HG02642 (cell line): ENCODE measurements at regions not wholly inside any gene's neighbourhood (a gene's known extent, or its start where the extent isn't known, plus 50 kb on each side); places are given as distances from the start of the nearest gene placed in this dataset.
"Not testable (repeated sequence)": the region's sequence is repeated elsewhere in the genome, so short reads cannot be mapped to it uniquely, and the experiment has no call there.

ENCODE experiments used
- ATAC-seq: cut with Tn5 transposase; IDR thresholded peaks from one replicate; pipeline ENCODE4 v1.9.1; 2021; ENCODE audit warnings: mild to moderate bottlenecking; ENCODE audit not compliant: unreplicated experiment, poor library complexity

DNA sequence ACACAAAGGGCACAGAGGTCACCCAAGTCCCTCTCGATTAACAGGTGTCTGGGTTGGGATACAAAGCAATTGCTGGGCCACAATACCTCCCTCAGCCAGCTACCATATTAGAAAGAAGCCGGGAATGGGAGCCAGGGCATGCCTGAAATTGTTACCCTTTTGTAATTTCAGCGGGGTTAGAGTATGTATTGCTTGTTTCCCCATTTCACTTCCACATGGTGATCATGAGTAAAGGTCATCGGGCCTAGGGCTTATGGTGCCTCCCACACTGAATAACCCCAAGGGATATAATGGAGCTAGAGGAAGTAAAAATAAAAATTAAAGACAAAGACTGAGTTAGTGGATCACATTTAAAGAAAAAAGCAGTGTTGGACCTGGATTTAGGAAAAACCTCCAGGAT lies 437.2 kb upstream of the KLHL29 start:
- ATAC-seq: no peak

DNA sequence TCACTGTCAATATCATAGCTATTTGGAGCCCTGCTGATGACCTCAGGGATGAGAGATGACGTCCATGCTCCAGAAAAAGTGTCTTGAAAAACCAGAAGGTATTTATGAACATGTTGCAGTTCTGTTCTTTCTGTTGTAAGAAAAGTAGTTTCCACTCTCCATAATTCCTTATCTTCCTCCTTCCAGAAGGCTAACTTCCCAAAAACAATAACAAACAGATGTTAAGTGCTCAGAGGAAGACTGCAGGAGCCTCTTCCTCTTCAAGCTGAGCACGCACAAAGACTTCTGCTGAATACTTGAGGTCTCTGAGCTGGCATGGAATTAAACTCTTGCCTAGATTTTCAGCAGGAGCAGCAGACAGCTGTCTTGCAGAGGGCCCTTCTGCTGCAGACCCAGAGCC lies 434.5 kb upstream of the KLHL29 start:
- no peak for ATAC-seq

GRCh38 chr2:22952656-22953225 lies 432.2 kb upstream of the KLHL29 start:
- no peak for ATAC-seq

GRCh38 chr2:22957446-22957845 lies 427.5 kb upstream of the KLHL29 start:
- no peak for ATAC-seq

DNA sequence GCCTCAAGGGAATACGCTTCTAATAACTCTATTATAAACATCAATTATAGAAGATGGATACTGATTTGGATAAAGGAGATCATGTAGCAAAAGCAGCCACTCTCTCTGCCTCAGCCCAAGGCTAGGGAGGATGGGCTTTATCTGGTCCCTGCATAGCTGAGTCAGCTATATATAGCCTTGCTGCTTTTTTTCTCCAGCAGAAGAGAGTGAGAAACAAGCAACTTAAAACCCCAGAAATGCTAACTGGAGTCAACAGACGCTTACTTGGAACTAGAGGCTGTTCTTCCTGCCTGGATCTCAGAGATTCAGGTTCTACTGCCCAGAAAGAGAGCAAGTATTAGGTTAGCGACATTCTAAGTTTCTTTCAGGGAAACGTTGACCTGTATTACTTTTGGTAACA lies 426.7 kb upstream of the KLHL29 start:
- ATAC-seq: no peak

DNA sequence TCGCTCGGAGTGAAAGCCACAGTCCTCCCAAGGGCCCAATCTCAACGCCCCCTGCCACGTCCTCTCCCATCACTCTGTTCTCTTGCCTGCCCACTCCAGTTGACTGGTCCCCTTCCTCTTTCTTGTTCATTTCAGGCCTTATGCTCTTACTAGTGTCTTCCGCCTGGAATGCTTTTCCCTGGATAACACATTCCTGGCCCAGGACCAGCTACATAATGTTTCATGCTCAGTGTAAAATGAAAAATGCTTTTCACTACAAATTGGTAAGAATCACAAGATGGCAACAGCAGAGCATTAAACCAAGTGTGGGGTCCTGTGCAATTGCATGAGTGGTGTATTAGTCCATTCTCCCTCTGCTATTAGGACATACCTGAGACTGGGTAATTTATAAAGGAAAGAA lies 417.2 kb upstream of the KLHL29 start:
- ATAC-seq: no peak

DNA sequence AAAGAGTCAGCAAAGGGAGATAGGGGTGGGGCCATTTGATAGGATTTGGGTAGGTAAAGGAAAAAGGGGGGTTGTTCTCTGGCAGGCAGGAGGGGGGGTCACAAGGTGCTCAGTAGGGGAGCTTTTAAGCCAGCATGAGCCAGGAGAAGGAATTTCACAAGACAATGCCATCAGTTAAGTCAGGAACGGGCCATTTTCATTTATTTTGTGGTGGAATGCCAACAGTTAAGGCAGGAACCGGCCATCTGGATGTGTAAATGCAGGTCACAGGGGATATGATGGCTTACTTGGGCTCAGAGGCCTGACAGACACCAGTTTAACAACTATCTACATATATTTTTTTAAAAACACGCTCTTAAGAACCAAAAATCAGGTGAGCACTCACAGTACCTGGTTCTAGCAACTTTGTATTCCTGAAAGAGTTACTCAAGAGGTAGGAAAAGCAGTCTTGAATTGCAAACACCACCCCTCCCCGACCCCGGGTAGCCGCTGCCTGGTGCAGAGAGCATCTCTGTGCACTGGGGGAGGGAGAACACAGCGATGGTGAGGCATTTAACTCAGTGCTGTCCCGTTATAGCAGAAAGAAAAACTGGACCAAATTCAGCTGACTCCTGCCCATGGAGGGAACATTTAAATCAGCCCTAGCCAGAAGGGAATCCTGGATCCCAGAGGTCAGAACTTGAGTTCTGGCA lies 414.5 kb upstream of the KLHL29 start:
- no peak for ATAC-seq

DNA sequence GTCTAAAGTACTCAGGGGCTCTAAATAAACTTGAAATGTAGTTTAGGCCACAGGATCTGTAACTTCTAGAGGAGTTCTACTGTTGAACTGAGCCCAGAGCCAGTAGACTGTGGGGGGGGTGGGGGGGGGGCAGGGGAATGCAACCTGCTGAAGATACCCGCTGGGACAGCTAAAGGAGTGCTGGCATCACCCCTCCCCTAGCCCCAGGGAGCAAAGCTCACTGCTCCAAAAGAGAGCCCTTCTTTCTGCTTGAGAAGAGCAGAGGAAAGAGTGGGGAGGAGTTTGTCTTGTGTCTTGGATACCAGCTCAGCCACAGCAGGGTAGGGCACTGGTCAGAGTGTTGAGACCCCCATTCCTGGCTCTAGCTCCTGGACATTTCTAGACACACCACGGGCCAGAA lies 414.0 kb upstream of the KLHL29 start:
- ATAC-seq: no peak

- ATAC-seq: no peak
These were observed 403.2 kb upstream of the KLHL29 start for GRCh38 chr2:22981785-22982184.

DNA sequence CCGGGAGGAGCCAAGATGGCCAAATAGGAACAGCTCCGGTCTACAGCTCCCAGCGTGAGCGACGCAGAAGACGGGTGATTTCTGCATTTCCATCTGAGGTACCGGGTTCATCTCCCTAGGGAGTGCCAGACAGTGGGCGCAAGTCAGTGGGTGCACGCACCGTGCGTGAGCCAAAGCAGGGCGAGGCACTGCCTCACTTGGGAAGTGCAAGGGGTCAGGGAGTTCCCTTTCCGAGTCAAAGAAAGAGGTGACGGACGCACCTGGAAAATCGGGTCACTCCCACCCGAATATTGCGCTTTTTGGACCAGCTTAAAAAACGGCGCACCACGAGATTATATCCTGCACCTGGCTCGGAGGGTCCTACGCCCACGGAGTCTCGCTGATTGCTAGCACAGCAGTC lies 400.8 kb upstream of the KLHL29 start:
- not testable (repeated sequence) for ATAC-seq

- no peak for ATAC-seq
These were observed 394.7 kb upstream of the KLHL29 start for GRCh38 chr2:22990246-22990645.

- ATAC-seq: no peak
These were observed 393.1 kb upstream of the KLHL29 start for GRCh38 chr2:22991844-22992243.

GRCh38 chr2:22992441-22992840 lies 392.5 kb upstream of the KLHL29 start:
- ATAC-seq: no peak

- ATAC-seq: no peak
These were observed 391.7 kb upstream of the KLHL29 start for GRCh38 chr2:22993250-22993649.

DNA sequence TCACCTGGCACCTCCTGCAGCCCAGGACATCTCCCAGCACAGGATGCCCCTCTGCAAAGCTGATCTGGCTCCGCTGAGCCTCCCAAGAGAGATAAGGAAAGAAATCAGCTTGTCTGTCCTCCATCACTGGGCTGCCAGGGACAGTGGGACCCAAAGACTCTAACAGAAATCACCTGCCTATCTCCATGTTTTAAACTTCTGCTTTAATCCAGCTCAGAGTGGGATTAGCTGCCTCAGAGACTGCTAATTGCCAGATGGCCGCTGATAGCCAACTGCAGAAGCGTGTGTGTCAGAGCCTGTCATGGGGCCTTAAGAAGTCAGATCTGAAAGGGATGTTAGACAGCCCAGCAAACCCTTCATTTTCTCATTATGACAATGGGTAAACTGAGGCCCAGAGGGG lies 389.4 kb upstream of the KLHL29 start:
- no peak for ATAC-seq

- ATAC-seq: no peak
These were observed 388.1 kb upstream of the KLHL29 start for GRCh38 chr2:22996911-22997310.

GRCh38 chr2:22998359-22998758 lies 386.6 kb upstream of the KLHL29 start:
- no peak for ATAC-seq

DNA sequence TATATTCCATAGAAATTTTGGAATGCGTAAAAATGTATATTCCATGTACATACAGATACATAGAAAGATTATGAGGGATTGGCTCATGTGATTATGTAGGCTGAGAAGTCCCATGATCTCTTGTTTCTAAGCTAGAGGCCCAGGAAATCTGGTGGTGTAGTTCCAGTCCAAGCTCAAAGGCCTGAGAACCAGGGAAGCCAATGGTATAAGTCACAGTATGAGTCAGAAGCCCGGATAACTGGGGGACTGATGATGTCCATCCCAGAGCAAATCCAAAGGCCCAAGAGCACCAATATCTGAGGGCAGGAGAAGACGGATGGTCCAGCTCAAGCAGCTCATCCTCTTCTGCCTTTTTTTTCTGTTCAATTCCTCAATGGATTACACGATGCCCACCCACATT lies 385.0 kb upstream of the KLHL29 start:
- ATAC-seq: no peak

GRCh38 chr2:23002234-23002633 lies 382.7 kb upstream of the KLHL29 start:
- no peak for ATAC-seq

DNA sequence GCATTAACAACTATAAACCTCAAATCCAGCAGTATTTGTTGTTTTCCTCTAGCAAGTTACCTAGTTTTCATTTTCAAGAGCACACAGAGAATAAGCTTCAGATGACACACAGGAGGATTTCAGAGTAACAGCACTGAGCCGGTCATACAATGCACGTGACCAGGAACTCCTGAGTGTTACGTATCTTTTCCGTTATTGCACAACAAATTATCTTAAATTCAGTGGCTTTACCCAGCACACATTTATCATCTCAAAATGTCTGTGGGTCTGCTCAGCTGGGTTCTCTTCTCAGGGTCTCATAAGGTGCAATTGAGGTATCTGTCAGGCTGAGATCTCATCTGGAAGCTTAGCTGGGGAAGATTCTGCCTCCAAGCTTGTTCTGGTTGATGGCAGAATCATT lies 379.5 kb upstream of the KLHL29 start:
- ATAC-seq: no peak

DNA sequence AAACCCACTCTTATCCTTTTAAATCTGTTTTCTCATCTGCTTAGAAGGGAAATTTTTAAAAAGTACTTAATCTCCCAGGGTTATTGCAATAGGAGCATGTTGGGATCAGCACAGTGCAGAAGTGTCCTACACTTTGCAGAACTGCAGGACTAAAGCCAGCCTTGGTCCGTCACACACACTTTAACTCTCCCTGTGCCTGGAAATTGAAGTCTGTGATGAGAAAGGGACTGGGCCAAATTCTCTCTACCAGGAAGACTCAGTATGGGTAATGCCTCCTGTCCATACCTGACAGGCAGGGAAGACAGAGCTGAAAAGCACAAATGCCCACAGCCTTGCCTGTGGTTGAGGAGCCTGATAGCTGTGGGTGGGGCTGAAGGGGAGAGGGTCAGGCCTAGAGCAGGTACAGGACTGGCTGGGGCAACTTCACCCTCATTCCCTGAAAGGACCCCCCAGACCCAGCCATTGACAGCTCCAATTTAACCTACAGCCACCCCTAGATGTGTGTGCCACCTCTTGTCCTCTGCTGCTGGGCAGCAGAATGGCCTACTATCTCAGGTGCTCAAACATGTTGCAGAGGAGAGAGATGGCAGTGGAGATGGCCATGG lies 377.2 kb upstream of the KLHL29 start:
- no peak for ATAC-seq

DNA sequence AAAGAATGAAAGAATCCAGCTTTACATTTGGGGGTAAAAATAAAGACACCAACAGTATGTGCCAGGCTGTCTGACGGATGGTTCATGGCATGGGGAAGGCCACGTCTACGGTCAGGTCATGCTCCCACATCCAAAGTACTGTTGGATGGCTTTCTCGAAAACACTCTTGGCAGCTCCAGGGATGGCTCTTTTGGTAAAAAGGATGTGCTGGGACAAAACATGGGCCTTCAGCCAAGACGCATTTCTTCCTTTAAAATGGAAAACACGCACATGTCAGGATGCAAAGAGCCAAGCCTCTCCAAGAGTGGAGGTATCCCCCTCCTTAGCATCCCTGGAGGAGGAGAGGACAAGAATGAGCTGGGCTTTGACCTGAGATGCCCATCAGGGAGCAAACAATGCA lies 376.5 kb upstream of the KLHL29 start:
- no peak for ATAC-seq
